HEK293 (cell line): ENCODE measurements at regions not wholly inside any gene's neighbourhood (a gene's known extent, or its start where the extent isn't known, plus 50 kb on each side); places are given as distances from the start of the nearest gene placed in this dataset.

Experiments used
- BCL6B ChIP-seq: fragments of 450-650 bp; formaldehyde crosslinking; IDR thresholded peaks from 2 replicates; pipeline ENCODE4 v1.5.1; 2017; ENCODE audit warnings: missing biosample characterization, missing genetic modification characterization
- HIC1 ChIP-seq: fragments of 450-650 bp; formaldehyde crosslinking; IDR thresholded peaks from 2 replicates; pipeline ENCODE4 v1.5.1; 2016; ENCODE audit warnings: missing biosample characterization, missing genetic modification characterization
- PBX3 ChIP-seq: sonication (generic); formaldehyde crosslinking; IDR thresholded peaks from 2 replicates; pipeline ENCODE4 v1.8.1; 2022; ENCODE audit warnings: mild to moderate bottlenecking, moderate library complexity, missing genetic modification reagents
- ZBTB8A ChIP-seq: fragments of 450-650 bp; formaldehyde crosslinking; IDR thresholded peaks from 2 replicates; pipeline ENCODE4 v1.5.1; 2016; ENCODE audit warnings: missing biosample characterization, missing genetic modification characterization
- ZNF214 ChIP-seq: fragments of 450-650 bp; formaldehyde crosslinking; IDR thresholded peaks from 2 replicates; pipeline ENCODE4 v1.5.1; 2017; ENCODE audit warnings: missing biosample characterization, mild to moderate bottlenecking, missing genetic modification characterization, borderline replicate concordance
- ZNF560 ChIP-seq: fragments of 450-650 bp; formaldehyde crosslinking; IDR thresholded peaks from 2 replicates; pipeline ENCODE4 v1.5.1; 2017; ENCODE audit warnings: missing biosample characterization, missing genetic modification characterization, borderline replicate concordance
- ZNF670 ChIP-seq: fragments of 450-650 bp; formaldehyde crosslinking; IDR thresholded peaks from 2 replicates; pipeline ENCODE4 v1.5.1; 2016; ENCODE audit warnings: missing biosample characterization, missing genetic modification characterization, low read depth

GRCh38 chr2:11057031-11057430, 98.2 kb upstream of the SLC66A3 start:
- no peak for TF ChIP-seq PBX3 (CRISPR knock-in tag)
- no peak for TF ChIP-seq ZNF214 (tag by site-specific recombination)
- no peak for TF ChIP-seq HIC1 (tag by site-specific recombination)
- no peak for TF ChIP-seq ZBTB8A (tag by site-specific recombination)
- no peak for TF ChIP-seq BCL6B (tag by site-specific recombination)
- TF ChIP-seq ZNF560 (tag by site-specific recombination): no peak
- no peak for TF ChIP-seq ZNF670 (tag by site-specific recombination)
